Trophoblast cell (in vitro differentiated cells and primary cell): ENCODE measurements at regions not wholly inside any gene's neighbourhood (a gene's known extent, or its start where the extent isn't known, plus 50 kb on each side); places are given as distances from the start of the nearest gene placed in this dataset.

ENCODE experiments used
- DNase-seq, 2 donors: peaks; one replicate each; pipeline ENCODE4 v3.0.0-alpha.2; 2016
- H2AFZ ChIP-seq: 2 replicates; pipeline ENCODE4 v1.6.1; 2013; ENCODE audit warnings: low read length, moderate library complexity, mild to moderate bottlenecking; ENCODE audit not compliant: insufficient read depth, poor library complexity
- H2AK5ac ChIP-seq: 2 replicates; pipeline ENCODE4 v1.6.1; 2013; ENCODE audit warnings: mild to moderate bottlenecking, low read length
- H2BK120ac ChIP-seq: 2 replicates; pipeline ENCODE4 v1.6.1; 2013; ENCODE audit warnings: low read length, mild to moderate bottlenecking, moderate library complexity; ENCODE audit not compliant: insufficient read depth, poor library complexity
- H2BK12ac ChIP-seq: 2 replicates; pipeline ENCODE4 v1.6.1; 2013; ENCODE audit warnings: mild to moderate bottlenecking, low read length, moderate library complexity
- H2BK5ac ChIP-seq: 2 replicates; pipeline ENCODE4 v1.6.1; 2013; ENCODE audit warnings: low read length, low read depth, moderate library complexity, mild to moderate bottlenecking; ENCODE audit not compliant: poor library complexity
- H3K14ac ChIP-seq: 2 replicates; pipeline ENCODE4 v1.6.1; 2013; ENCODE audit warnings: mild to moderate bottlenecking, low read length
- H3K18ac ChIP-seq: 2 replicates; pipeline ENCODE4 v1.6.1; 2013; ENCODE audit warnings: mild to moderate bottlenecking, low read length
- H3K23ac ChIP-seq: 2 replicates; pipeline ENCODE4 v1.6.1; 2013; ENCODE audit warnings: low read length
- H3K27ac ChIP-seq: 2 replicates; pipeline ENCODE4 v1.5.1; 2013; ENCODE audit warnings: low read depth, mild to moderate bottlenecking, inconsistent platforms, low read length, moderate library complexity
- H3K27me3 ChIP-seq: 2 replicates; pipeline ENCODE4 v1.6.1; 2013; ENCODE audit warnings: inconsistent platforms, mild to moderate bottlenecking, low read length, moderate library complexity; ENCODE audit not compliant: insufficient read depth
- H3K36me3 ChIP-seq, 2 experiments: 1 replicate in 1 of 2; 2 replicates in 1 of 2; pipeline ENCODE4 v1.6.1; 2013; ENCODE audit warnings: low read length in 2 of 2, mild to moderate bottlenecking in 2 of 2, moderate library complexity in 1 of 2; ENCODE audit not compliant: insufficient read depth in 2 of 2, control insufficient read depth in 1 of 2
- H3K4ac ChIP-seq: 2 replicates; pipeline ENCODE4 v1.6.1; 2013; ENCODE audit warnings: low read depth, mild to moderate bottlenecking, low read length, moderate library complexity
- H3K4me1 ChIP-seq, 2 experiments: 1 replicate in 1 of 2; 2 replicates in 1 of 2; pipeline ENCODE4 v1.6.1; 2013; ENCODE audit warnings: low read length in 2 of 2, mild to moderate bottlenecking in 2 of 2, moderate library complexity in 1 of 2; ENCODE audit not compliant: insufficient read depth in 2 of 2, control insufficient read depth in 1 of 2
- H3K4me2 ChIP-seq: 2 replicates; pipeline ENCODE4 v1.6.1; 2013; ENCODE audit warnings: inconsistent platforms, mild to moderate bottlenecking, low read length, moderate library complexity
- H3K4me3 ChIP-seq: 2 replicates; pipeline ENCODE4 v1.5.1; 2013; ENCODE audit warnings: mild to moderate bottlenecking, low read depth, low read length, inconsistent platforms
- H3K79me1 ChIP-seq: one replicate; pipeline ENCODE4 v1.6.1; 2013; ENCODE audit warnings: low read length
- H3K79me2 ChIP-seq: 2 replicates; pipeline ENCODE4 v1.6.1; 2013; ENCODE audit warnings: low read length, mild to moderate bottlenecking; ENCODE audit not compliant: control insufficient read depth, insufficient read depth, poor library complexity
- H3K9ac ChIP-seq: 2 replicates; pipeline ENCODE4 v1.6.1; 2013; ENCODE audit warnings: mild to moderate bottlenecking, low read length
- H3K9me3 ChIP-seq: 2 replicates; pipeline ENCODE4 v1.6.1; 2013; ENCODE audit warnings: low read depth, mild to moderate bottlenecking, control low read depth, inconsistent platforms, low read length; ENCODE audit not compliant: insufficient read depth
- H4K12ac ChIP-seq: 2 replicates; pipeline ENCODE4 v1.6.1; 2013; ENCODE audit warnings: low read depth, mild to moderate bottlenecking, low read length, moderate library complexity
- H4K8ac ChIP-seq: 2 replicates; pipeline ENCODE4 v1.6.1; 2013; ENCODE audit warnings: low read depth, mild to moderate bottlenecking, low read length, moderate library complexity
- H4K91ac ChIP-seq: one replicate; pipeline ENCODE4 v1.6.1; 2013; ENCODE audit warnings: low read depth, mild to moderate bottlenecking, low read length, moderate library complexity
- WGBS: extraction: QIAGEN DNeasy Blood & Tissue Kit; methylation state at CpG from one replicate; pipeline ENCODE4 v1.1.7; 2013; ENCODE audit warnings: missing lambda C conversion rate; ENCODE audit not compliant: insufficient read length, insufficient coverage; ENCODE audit errors: extremely low coverage; 5-methylcytosine and 5-hydroxymethylcytosine counted together

DNA sequence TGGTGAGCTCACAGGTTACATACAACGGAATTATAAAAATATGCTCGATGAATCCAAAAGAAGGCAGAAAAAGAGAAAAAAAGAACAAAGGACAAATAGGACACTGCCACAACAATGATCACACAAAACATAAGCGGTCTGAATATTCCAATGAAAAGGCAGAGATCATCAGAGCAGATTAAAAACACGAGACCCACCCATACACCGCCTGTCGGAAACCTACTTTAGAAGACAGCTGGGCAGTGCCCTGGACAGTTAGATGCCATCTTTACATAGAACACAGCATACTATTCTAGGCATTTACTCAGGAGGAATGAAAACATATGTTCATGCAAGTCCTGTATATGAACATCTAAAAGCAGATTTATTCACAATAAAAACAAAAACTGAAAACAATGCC is 204.1 kb downstream of the TTLL2 start:
- DNase-seq: no peak
- Histone ChIP-seq H3K14ac (no peak overlapping the region), H2AFZ (no peak overlapping the region), H3K9ac (no peak overlapping the region), H3K23ac (no peak overlapping the region), H3K36me3 (no peaks in the 10 kb centered on the region), H2BK120ac (no peak overlapping the region), H3K18ac (no peak overlapping the region), H3K4me2 (no peak overlapping the region), H2AK5ac (no peak overlapping the region), H2BK5ac (no peak overlapping the region), H3K79me1 (no peaks in the 10 kb centered on the region), H3K4me1 (no peaks in the 10 kb centered on the region), H3K9me3 (peaks cover 2% of the 10 kb centered on the region), H4K12ac (no peak overlapping the region), H2BK12ac (no peak overlapping the region), H3K27me3 (no peaks in the 10 kb centered on the region), H4K91ac (no peak overlapping the region), H3K79me2 (no peaks in the 10 kb centered on the region), H3K27ac (no peak overlapping the region), H4K8ac (no peak overlapping the region), H3K4me3 (no peak overlapping the region), H3K4ac (no peak overlapping the region)
- WGBS: no CpG with 5 or more reads among the region's 6 CpGs

DNA sequence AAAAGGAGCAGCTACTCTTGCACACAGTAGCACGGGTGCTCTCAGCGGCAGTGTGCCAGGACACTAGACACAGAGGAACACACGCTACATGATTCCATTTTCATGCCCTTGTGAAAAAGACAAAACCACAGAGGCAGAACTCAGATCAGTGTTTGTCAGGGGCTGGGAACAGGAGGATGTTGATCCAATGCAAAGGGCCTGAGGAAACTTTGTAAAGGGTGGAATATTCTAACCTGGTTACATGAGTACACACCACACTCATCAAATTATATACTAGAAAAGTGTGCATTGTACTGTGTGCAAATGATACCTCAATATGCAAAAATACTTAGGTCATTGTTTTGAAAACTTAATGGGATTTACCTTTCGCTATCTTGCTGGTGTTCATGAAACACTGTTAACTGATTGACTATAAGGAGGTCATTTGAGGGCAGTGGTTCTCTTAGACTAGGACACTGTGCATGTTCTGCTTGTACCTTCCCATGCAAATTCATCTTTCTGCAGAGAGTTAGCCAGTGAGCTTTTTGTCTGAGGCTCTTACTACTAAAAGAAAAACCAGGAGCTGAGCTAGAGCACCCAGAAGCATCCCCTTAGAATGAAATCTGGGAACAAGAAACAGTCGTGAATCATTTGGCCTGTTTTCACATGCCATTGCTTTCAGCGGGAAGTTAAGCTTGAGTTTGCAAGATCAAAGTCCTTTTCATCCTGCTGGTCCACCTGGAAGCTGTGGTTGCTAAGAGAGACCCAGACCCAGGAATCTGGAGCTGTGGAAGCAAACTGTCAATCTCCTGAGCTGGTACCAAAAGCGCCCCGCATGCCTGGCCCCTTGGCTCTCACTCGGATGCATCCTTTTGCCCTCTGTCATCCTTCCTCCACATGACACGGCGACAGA is 204.8 kb downstream of the TTLL2 start:
- no peak overlapping the region for H3K18ac ChIP-seq
- no peak overlapping the region for H3K23ac ChIP-seq
- H3K27ac ChIP-seq: no peak overlapping the region
- H2BK120ac ChIP-seq: no peak overlapping the region
- no peak overlapping the region for H3K14ac ChIP-seq
- H4K12ac ChIP-seq: no peak overlapping the region
- no peak overlapping the region for H3K9ac ChIP-seq
- H2AK5ac ChIP-seq: no peak overlapping the region
- peaks cover 2% of the 10 kb centered on the region for H3K9me3 ChIP-seq
- H2BK12ac ChIP-seq: no peak overlapping the region
- no peaks in the 10 kb centered on the region for H3K27me3 ChIP-seq
- no peak overlapping the region for H3K4ac ChIP-seq
- no peaks in the 10 kb centered on the region for H3K36me3 ChIP-seq
- no peaks in the 10 kb centered on the region for H3K79me2 ChIP-seq
- H3K4me1 ChIP-seq: no peaks in the 10 kb centered on the region
- WGBS: no CpG with 5 or more reads among the region's 11 CpGs
- no peak overlapping the region for H3K4me2 ChIP-seq
- H3K79me1 ChIP-seq: no peaks in the 10 kb centered on the region
- no peak overlapping the region for H4K8ac ChIP-seq
- no peak overlapping the region for H3K4me3 ChIP-seq
- no peak for DNase-seq
- H2BK5ac ChIP-seq: no peak overlapping the region
- H2AFZ ChIP-seq: no peak overlapping the region
- H4K91ac ChIP-seq: no peak overlapping the region

- DNase-seq: peak in 1 of 2 donors; percentile 13
- Histone ChIP-seq H3K4ac (no peak overlapping the region), H3K79me1 (no peaks in the 10 kb centered on the region), H2BK120ac (no peak overlapping the region), H3K36me3 (no peaks in the 10 kb centered on the region), H3K14ac (no peak overlapping the region), H3K4me1 (no peaks in the 10 kb centered on the region), H3K23ac (no peak overlapping the region), H2BK5ac (no peak overlapping the region), H3K27me3 (no peaks in the 10 kb centered on the region), H4K8ac (no peak overlapping the region), H3K79me2 (no peaks in the 10 kb centered on the region), H2BK12ac (no peak overlapping the region), H3K18ac (no peak overlapping the region), H4K12ac (no peak overlapping the region), H3K4me3 (peak overlapping the region; percentile 4), H3K9ac (no peak overlapping the region), H2AFZ (no peak overlapping the region), H2AK5ac (no peak overlapping the region), H4K91ac (no peak overlapping the region), H3K9me3 (peaks cover 2% of the 10 kb centered on the region), H3K27ac (no peak overlapping the region), H3K4me2 (no peak overlapping the region)
- no CpG with 5 or more reads among the region's 16 CpGs for WGBS
These were observed 206.1 kb downstream of the TTLL2 start for GRCh38 chr6:167530951-167531350.

GRCh38 chr6:167532410-167533288 is 207.8 kb downstream of the TTLL2 start:
- WGBS: no CpG with 5 or more reads among the region's 17 CpGs

More at GRCh38 chr6:167532410-167533288, 207.8 kb downstream of the TTLL2 start:
- Histone ChIP-seq H4K8ac (no peak overlapping the region), H2BK120ac (no peak overlapping the region), H3K36me3 (no peaks in the 10 kb centered on the region), H3K27ac (no peak overlapping the region), H2BK5ac (no peak overlapping the region), H4K91ac (no peak overlapping the region), H3K9me3 (peaks cover 2% of the 10 kb centered on the region), H3K4ac (no peak overlapping the region), H3K23ac (no peak overlapping the region), H2BK12ac (no peak overlapping the region), H3K14ac (no peak overlapping the region), H2AFZ (no peak overlapping the region), H4K12ac (no peak overlapping the region), H3K4me3 (no peak overlapping the region), H3K79me1 (no peaks in the 10 kb centered on the region), H3K4me2 (no peak overlapping the region), H3K79me2 (no peaks in the 10 kb centered on the region), H3K18ac (no peak overlapping the region), H3K27me3 (no peaks in the 10 kb centered on the region), H3K4me1 (no peaks in the 10 kb centered on the region), H2AK5ac (no peak overlapping the region), H3K9ac (no peak overlapping the region)
- DNase-seq: no peak
